ENCODE measurements at regions not wholly inside any gene's neighbourhood (a gene's known extent, or its start where the extent isn't known, plus 50 kb on each side); places are given as distances from the start of the nearest gene placed in this dataset.

DNA sequence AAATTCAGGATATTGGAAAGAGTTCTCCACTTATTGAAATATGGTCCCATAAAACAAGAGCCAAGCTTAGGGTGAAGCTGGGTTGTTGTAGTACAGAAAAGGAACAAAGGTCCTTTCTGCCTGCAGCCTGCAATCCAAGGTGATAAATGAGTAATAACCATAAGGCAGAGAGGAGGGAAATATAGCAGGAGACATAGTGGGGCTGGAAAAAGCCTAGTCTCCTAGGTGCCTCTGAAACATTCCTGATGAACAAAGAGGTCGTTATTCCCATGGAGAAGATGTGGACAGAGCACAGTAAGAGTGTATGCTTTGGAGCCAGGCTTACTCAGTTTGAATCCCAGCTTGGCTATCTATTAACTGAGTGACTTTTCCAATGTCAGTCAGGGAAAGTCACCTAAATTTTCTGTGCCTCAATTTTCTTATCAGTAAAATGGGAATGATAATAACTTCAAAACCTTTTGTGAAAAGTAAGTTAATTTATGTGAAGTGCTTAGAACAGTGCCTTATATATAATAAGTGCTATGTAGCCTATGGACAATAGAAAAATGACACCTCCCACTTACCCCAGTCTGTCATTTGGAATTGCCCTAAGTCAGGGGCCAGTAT is 110.8 kb upstream of the GRIN3A start:
- TF ChIP-seq, protein P1, sequence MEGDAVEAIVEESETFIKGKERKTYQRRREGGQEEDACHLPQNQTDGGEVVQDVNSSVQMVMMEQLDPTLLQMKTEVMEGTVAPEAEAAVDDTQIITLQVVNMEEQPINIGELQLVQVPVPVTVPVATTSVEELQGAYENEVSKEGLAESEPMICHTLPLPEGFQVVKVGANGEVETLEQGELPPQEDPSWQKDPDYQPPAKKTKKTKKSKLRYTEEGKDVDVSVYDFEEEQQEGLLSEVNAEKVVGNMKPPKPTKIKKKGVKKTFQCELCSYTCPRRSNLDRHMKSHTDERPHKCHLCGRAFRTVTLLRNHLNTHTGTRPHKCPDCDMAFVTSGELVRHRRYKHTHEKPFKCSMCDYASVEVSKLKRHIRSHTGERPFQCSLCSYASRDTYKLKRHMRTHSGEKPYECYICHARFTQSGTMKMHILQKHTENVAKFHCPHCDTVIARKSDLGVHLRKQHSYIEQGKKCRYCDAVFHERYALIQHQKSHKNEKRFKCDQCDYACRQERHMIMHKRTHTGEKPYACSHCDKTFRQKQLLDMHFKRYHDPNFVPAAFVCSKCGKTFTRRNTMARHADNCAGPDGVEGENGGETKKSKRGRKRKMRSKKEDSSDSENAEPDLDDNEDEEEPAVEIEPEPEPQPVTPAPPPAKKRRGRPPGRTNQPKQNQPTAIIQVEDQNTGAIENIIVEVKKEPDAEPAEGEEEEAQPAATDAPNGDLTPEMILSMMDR (IDR thresholded peaks at IDR 0.05): no peak
- no peak for TF ChIP-seq POLR2A (IDR thresholded peaks at IDR 0.05)
- no peak for TF ChIP-seq POLR2AphosphoS5 (IDR thresholded peaks at IDR 0.05)

All from upper lobe of left lung (tissue), 4 donors.